GM20431 (cell line): ENCODE measurements at regions not wholly inside any gene's neighbourhood (a gene's known extent, or its start where the extent isn't known, plus 50 kb on each side); places are given as distances from the start of the nearest gene placed in this dataset.

Source experiments
- in situ Hi-C: fragments of 300-500 bp; cut with MseI, MboI; formaldehyde crosslinking; loops from one replicate; pipeline ENCODE4 v1.15.0; 2020; ENCODE audit warnings: low sequenced_read_pairs; ENCODE audit not compliant: unreplicated experiment

GRCh38 chr21:35491114-35491513 is 442.0 kb upstream of the RUNX1 start:
- in situ Hi-C loops, result no loop called here

DNA sequence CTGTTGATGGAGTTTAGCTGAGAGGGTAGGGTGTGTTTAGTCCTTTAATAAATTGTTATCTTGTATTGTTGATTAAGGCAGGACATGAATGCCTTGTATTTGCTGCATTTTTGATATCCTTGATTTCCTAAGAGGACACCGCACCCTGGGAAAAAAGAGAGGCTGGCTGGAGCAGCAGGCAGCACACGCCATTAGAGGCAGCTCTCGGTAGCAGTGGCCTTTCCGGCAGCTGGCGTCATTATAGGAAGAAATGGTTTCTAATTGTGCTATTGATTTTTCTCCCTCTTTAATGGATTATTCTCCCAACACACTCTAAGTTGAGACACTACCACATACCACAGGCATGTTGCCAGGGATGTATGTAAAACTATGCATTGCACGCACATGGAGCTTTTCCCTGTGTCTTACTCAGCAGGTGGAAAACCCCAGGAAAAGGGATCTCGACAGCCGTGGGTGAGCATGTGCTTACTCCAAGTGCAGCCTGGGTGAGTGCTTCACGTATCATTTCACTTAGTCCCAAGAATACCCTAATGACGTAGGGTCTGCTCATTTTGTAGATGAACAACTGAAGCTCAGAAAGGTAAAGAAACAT is 440.4 kb upstream of the RUNX1 start:
- in situ Hi-C loops, result no loop called here

GRCh38 chr21:35488946-35489345 is 439.8 kb upstream of the RUNX1 start:
- in situ Hi-C loops, result no loop called here

- in situ Hi-C loops, result no loop called here
Observed at GRCh38 chr21:35485364-35485763, 436.3 kb upstream of the RUNX1 start.

GRCh38 chr21:35484851-35485250 is 435.7 kb upstream of the RUNX1 start:
- in situ Hi-C loops, result no loop called here

GRCh38 chr21:35484032-35484431 is 434.9 kb upstream of the RUNX1 start:
- in situ Hi-C loops, result no loop called here

DNA sequence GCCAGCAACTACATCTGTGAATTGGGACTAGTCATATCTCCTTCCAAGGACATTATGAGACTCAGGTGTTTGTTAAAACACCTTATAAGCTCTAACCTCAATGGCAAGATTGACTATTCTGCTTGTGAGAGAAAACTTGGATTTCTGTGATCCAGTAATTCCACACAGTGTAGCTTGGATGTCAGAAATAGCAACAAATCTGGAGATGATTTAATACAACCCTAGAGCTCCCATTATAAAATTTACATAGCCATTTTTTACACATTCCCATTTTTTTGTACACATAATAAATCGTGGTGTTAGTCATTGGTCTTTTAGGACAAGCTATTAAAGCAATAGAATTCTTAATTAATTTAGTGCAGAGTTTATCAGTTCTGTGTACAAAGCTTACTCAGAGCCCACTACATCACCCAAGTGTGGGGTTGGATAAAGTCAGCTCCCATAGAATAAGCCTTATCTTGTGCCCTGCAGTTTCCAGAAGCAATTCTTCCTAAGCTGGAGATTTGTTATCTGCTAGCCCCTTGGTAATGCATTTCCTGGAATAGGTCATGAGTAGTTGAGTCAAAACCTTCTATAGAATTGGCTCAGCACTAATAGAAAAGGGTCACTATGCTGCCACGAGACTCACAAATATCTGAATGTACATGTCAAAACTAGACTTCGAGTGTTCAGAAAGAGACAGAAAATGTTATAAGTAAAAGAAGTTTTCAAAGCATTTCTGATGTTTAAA is 434.0 kb upstream of the RUNX1 start:
- in situ Hi-C loops, result no loop called here

DNA sequence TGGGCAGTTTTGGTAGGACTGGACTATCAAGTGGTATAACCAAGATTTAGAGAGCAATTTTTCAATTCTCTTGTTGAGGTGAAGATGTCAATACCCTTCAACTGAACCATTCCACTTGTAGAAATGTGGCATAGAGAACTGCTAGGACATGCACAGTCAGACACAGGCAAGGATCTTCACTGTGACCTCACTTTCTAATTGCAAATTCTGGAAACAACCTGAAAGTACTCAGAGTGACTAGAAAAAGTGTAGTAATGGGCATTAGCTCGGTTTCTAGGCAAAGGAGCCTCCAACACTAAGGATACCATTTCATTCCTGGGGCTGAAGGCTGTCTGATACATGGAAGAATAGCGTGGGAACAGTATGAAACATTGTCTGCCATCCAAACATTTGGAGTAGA is 433.0 kb upstream of the RUNX1 start:
- in situ Hi-C loops, result no loop called here

- in situ Hi-C loops, result no loop called here
Observed at GRCh38 chr21:35481005-35481404, 431.9 kb upstream of the RUNX1 start.

DNA sequence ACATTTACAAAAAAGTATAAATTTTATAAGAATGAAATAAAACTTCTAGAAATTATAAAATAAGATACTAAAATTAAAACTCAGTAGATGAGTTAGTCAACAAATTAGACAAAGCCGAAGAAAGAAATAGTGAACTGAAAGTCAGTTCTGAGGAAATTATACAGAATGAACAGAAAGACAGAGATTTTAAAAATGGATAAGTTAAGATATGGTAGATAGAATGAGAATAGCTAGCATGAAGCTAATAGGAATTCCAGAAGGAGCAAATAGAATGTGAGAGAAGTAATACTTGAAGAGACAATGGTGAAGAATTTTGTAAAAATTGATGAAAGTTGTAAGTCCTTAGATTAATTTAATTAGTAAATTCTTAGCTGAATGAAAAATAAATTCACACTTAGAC is 430.4 kb upstream of the RUNX1 start:
- in situ Hi-C loops, result no loop called here

DNA sequence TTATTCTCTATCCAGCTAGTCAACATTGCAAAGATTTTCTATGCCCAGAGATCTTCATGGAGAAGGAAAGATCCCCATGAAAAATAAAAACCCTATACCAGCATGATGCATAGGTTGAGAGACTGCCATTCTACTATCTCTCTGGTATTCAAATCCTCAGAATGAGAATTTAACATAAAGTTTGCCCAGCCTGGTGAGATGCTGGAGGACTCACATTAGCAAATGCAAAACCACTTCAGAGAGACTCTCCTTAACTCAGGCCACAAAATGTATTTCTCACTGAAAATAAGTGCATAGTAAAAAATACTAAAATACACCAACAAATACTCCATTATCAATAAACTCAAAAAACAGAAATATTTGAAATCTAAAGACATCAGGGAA is 430.0 kb upstream of the RUNX1 start:
- in situ Hi-C loops, result no loop called here

GRCh38 chr21:35478161-35479064 is 429.3 kb upstream of the RUNX1 start:
- in situ Hi-C loops, result no loop called here

DNA sequence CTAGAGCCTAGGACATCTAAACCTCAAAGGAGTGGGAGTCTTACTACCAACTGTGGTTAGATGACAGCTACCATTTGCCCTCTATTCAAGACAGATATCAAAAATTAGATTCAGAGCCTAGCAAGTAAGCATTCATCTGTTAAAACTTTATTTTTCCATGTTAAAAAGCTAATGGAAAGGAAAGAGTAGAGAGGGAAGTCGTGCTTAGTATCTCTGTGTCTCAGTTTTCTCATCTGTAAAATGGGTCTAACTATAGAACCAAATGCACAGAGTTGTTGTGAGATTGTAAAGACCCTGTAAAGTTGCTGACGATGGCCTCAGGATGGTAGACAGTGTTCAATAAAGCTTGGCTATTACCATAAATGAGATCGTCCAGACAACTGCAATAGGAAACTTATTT is 428.5 kb upstream of the RUNX1 start:
- in situ Hi-C loops, result no loop called here

DNA sequence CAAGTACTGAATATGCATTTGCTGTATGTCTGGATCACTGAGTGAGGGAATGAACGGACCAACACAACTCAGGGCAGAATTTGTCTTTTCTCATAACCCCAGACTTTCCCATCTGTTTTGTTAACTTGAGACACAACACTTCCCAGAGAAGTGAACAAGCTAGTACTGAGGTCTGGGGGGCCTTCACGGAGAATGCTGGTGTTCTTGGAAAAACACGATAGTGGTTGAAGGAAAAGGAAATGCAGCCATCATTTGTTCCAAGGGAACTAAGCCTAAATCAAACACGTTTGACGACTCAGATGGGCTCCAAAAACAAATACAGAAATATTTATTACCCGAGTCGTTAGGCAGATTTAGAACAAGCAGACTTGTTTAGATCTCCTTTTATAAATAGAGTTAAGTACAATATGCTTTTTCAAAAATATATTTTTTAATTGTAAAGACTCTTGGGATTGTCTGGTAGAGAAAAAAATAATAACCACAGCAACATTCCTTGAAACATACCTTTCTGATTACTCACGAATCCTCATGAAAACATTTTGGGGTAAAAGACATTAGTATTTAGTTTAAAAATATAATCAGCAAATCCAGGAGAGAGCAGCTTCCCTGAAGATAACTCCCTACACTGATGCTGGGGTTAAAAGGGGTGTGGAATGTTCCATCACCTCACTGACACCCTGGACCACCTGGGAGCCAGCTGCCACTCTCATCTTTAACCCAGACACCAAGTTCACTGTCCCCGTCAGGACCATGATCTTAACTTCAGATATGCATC is 427.7 kb upstream of the RUNX1 start:
- in situ Hi-C loops, result no loop called here

DNA sequence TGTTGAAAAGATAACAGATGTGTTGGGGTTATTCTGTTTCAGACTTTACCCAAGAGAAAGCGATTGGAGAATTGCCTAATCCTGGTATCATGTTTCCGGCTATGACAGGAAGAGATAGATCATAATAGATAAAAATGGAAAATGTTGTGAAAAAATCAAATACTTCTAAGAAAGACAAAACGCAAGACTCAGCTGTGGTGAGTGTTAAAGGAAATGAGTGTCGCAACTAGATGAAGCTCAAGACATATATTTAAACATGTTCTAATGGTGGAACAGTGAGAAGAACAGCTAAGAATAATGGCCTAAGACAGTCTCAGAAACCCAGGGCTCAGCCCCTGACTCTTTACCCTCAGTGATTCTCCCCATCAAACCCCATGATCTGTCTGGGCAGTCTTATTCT is 426.7 kb upstream of the RUNX1 start:
- in situ Hi-C loops, result no loop called here

DNA sequence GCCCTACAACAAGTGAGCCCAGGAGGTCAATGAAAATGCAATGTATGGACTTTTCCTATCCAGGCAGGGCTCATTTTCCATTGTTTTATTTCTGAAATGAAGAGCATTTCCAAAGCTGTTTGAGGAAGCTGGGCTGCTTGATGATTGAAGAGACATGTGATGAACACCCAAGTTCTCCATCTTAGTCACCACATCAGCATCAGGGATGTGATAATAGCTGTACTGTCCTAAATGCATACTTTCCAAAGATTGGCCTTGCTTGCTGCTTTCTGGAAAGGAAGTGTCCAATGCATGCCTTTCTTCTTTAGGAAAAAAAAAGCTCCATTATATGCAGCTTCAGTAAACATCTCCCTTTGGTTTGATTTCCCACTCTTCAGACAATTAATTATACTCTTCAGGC is 425.9 kb upstream of the RUNX1 start:
- in situ Hi-C loops, result no loop called here

DNA sequence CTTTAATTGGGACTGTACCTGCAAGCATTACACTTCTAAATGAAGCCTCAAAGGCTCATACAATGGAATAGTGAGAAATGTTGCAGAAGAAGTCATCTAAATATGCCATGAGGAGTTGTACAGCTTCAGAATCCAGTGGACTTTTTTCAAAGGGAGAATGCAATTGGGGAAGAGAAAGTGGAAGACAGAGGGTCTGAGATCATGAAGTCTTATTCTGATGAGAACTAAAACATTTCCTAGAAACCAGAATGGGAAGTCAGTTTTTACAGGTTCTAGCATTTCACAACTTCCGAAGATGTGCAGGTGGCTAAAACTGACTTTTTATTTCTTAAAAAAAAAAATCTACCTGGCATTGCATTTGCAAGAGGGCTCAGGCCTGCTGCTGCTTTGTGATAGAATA is 424.4 kb upstream of the RUNX1 start:
- in situ Hi-C loops, result no loop called here

- in situ Hi-C loops, result no loop called here
Observed at GRCh38 chr21:35470522-35470921, 421.4 kb upstream of the RUNX1 start.

DNA sequence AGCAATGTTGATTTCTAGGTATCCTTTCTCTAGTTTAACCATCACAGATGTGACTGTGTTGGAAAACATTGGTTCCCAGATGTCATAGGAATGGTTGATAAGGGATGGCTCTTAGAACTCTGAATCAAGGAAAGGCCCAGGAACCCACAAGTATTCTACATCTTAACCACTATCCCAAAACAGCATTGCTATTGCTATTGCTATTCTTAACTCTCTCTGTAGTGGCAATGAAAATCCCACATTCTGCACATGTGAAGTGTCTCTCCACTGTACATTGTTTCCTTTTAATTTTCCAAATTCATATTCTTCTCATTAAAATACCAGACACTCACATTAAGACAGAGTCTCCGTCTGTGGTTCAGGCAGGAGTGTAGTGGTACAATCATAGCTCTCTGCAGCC is 420.4 kb upstream of the RUNX1 start:
- in situ Hi-C loops, result no loop called here

- in situ Hi-C loops, result no loop called here
Observed at GRCh38 chr21:35468991-35469390, 419.9 kb upstream of the RUNX1 start.
